ENCODE measurements at regions not wholly inside any gene's neighbourhood (a gene's known extent, or its start where the extent isn't known, plus 50 kb on each side); places are given as distances from the start of the nearest gene placed in this dataset.
A peak's percentile ranks its signal among the peaks of the same experiment; 100 is the strongest.

GRCh38 chr1:219350172-219350931 lies 176.7 kb downstream of the LYPLAL1 start:
- DNase-seq, result no peak
- ATAC-seq, result no peak
- no peaks in the 10 kb centered on the region for H3K4me1 Mint-ChIP-seq
- no peak overlapping the region for H3K4me3 Mint-ChIP-seq
- peaks cover 16 to 21% of the 10 kb centered on the region in 2 donors for H3K9me3 Mint-ChIP-seq
- H3K27ac Mint-ChIP-seq, result no peak overlapping the region
- no peaks in the 10 kb centered on the region for H3K27me3 Mint-ChIP-seq

DNA sequence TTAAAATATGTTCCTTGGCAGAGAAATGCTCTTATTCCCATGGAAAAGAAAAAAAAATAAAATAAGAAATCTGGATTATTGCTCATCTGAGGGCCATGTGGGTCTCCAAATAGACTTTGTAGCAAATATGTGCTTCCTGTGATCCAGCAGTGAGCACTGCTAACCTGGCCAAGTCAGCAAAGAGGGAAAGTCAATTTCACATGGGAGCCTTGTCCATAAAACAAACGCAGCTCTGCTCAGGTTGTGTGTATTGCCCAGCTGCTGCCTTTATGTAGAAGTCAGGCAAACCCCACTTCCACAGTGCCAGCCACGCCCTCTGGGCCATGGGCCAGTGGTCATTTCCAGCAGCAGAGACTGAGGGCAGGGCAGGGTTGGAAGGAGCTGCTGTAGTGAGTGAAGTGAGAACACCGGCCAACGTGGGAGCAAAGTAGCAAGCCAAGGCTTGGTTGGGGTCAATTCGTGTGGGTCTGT lies 174.3 kb downstream of the LYPLAL1 start:
- Mint-ChIP-seq H3K9me3 (peaks cover 25 to 41% of the 10 kb centered on the region in 2 donors), H3K27me3 (no peaks in the 10 kb centered on the region), H3K4me1 (no peaks in the 10 kb centered on the region), H3K27ac (no peak overlapping the region), H3K4me3 (no peak overlapping the region)
- no peak for DNase-seq
- no peak for ATAC-seq

GRCh38 chr1:219347376-219347775 lies 173.7 kb downstream of the LYPLAL1 start:
- Mint-ChIP-seq H3K4me1 (no peaks in the 10 kb centered on the region), H3K27me3 (no peaks in the 10 kb centered on the region), H3K27ac (no peak overlapping the region), H3K4me3 (no peak overlapping the region), H3K9me3 (peaks cover 25 to 41% of the 10 kb centered on the region in 2 donors)
- no peak for ATAC-seq
- DNase-seq, result no peak

DNA sequence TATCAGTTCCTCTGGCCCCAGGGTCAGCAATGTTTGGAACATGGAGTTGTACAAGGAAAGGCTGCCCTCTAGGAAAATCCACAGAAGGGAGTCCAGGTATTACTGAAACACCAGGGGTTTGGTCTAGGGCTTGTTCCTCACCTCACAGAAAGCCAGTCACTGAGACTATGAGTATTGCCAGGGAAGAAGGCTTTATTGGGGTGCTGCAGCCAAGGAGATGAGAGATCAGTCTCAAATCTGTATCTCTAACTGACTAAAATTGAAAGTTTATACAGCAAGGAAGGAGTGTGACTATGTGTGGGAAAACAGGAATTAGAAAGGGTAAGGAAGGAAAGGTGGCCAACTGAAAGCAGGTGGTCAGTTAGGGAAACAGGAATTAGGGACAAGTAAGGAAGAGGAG lies 172.3 kb downstream of the LYPLAL1 start:
- ATAC-seq (no peak), DNase-seq (no peak)
- peaks cover 25 to 41% of the 10 kb centered on the region in 2 donors for H3K9me3 Mint-ChIP-seq
- no peak overlapping the region for H3K27ac Mint-ChIP-seq
- no peaks in the 10 kb centered on the region for H3K27me3 Mint-ChIP-seq
- no peak overlapping the region for H3K4me3 Mint-ChIP-seq
- H3K4me1 Mint-ChIP-seq, result no peaks in the 10 kb centered on the region

GRCh38 chr1:219342836-219343235 lies 169.2 kb downstream of the LYPLAL1 start:
- DNase-seq, result no peak
- no peak overlapping the region for H3K4me3 Mint-ChIP-seq
- no peak overlapping the region for H3K27ac Mint-ChIP-seq
- peaks cover 25 to 41% of the 10 kb centered on the region in 2 donors for H3K9me3 Mint-ChIP-seq
- no peaks in the 10 kb centered on the region for H3K4me1 Mint-ChIP-seq
- H3K27me3 Mint-ChIP-seq, result no peaks in the 10 kb centered on the region
- ATAC-seq, result no peak

DNA sequence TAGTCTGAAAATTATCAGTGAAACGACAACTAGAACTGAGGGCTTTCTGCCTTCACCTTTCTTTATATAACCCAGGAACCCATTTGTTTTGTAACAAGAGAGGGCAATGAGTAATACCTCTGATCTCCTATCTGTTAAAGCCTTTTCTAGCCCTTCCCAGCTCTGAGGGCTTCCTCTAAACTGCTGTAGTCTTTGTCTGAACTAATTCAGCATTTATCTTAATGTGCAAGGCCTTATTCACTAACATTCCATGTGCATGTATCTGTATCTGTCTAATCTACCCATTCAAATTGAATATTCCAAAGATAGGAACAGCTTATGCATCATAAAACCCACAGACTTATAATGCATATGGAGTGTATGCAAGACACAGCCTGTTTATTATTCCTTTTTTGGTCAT lies 167.1 kb downstream of the LYPLAL1 start:
- no peak for ATAC-seq
- no peaks in the 10 kb centered on the region for H3K27me3 Mint-ChIP-seq
- peaks cover 10 to 24% of the 10 kb centered on the region in 2 donors for H3K9me3 Mint-ChIP-seq
- H3K4me1 Mint-ChIP-seq, result no peaks in the 10 kb centered on the region
- no peak overlapping the region for H3K4me3 Mint-ChIP-seq
- no peak overlapping the region for H3K27ac Mint-ChIP-seq
- DNase-seq, result no peak

DNA sequence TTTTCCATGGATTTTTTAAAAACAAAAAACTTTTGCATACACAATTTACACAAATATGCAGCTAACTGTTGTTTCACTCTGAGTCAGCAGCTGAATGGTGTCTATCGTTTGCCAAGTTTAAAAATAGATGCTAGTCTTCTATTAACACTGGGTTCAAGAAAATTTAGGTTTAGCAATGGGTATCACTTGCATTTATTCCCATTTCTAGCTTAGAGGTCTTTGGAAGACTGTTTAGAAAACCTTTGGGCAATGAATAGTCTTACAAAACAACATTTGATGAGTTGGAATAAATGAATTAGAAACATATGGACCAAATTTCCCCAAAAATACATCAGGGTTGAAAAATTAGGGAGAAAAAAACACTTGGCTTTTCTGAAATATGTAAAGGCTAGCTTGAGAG lies 165.8 kb downstream of the LYPLAL1 start:
- Mint-ChIP-seq H3K4me3 (no peak overlapping the region), H3K9me3 (peaks cover 5 to 11% of the 10 kb centered on the region in 2 donors), H3K27ac (no peak overlapping the region), H3K4me1 (no peaks in the 10 kb centered on the region), H3K27me3 (no peaks in the 10 kb centered on the region)
- ATAC-seq (no peak), DNase-seq (no peak)

DNA sequence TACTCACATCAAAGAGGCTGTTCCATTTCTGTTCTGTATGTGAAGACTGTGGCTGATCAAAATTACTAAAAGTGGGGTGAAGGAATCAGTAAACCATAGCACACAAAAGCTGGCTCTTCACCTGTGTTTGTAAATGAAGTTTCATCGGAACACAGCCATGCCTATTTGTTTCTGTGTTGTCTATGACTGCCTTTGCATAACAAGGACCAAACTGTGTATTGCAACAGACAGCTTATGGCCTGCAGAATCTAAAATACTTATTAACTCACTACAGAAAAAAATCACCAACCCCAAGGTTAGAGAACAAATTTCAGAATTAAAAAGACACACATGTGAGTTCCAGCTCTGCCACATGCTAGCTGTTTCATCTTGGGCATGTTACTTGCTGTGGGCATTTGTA lies 163.9 kb downstream of the LYPLAL1 start:
- no peak for DNase-seq
- H3K4me1 Mint-ChIP-seq, result no peaks in the 10 kb centered on the region
- ATAC-seq, result no peak
- no peaks in the 10 kb centered on the region for H3K27me3 Mint-ChIP-seq
- no peak overlapping the region for H3K4me3 Mint-ChIP-seq
- H3K9me3 Mint-ChIP-seq, result no peaks in the 10 kb centered on the region
- no peak overlapping the region for H3K27ac Mint-ChIP-seq

DNA sequence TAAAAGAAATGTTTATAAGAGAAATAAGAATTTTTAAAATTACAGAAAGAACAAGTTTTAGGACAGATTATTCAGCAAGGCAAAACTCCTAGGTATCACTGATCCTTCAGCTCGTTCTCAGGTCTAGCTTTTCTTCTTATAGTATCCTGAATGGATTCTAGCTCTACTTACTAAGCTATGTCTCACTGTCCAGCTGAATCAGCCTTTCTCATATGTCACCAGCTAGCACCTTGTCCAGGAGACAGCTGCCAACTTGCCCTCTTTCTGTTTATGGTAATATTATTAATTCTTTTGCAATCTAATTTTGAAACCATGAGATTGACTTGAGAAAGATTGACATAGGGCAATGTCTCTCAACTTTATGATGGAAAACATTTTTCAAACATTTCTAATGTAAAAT lies 159.9 kb downstream of the LYPLAL1 start:
- Mint-ChIP-seq H3K9me3 (no peaks in the 10 kb centered on the region), H3K4me3 (no peak overlapping the region), H3K27ac (no peak overlapping the region), H3K4me1 (no peaks in the 10 kb centered on the region), H3K27me3 (no peaks in the 10 kb centered on the region)
- no peak for DNase-seq
- ATAC-seq, result no peak

GRCh38 chr1:219331424-219331823 lies 157.7 kb downstream of the LYPLAL1 start:
- Mint-ChIP-seq H3K9me3 (peaks cover 19 to 20% of the 10 kb centered on the region in 2 donors), H3K27me3 (no peaks in the 10 kb centered on the region), H3K4me1 (no peaks in the 10 kb centered on the region), H3K4me3 (no peak overlapping the region), H3K27ac (no peak overlapping the region)
- DNase-seq (no peak), ATAC-seq (no peak)

- Mint-ChIP-seq H3K4me1 (peaks cover 2% of the 10 kb centered on the region), H3K27ac (no peak overlapping the region), H3K27me3 (no peaks in the 10 kb centered on the region), H3K9me3 (peaks cover 19 to 20% of the 10 kb centered on the region in 2 donors), H3K4me3 (no peak overlapping the region)
- no peak for ATAC-seq
- DNase-seq, result no peak
Observed at GRCh38 chr1:219330669-219331068, 157.0 kb downstream of the LYPLAL1 start.

DNA sequence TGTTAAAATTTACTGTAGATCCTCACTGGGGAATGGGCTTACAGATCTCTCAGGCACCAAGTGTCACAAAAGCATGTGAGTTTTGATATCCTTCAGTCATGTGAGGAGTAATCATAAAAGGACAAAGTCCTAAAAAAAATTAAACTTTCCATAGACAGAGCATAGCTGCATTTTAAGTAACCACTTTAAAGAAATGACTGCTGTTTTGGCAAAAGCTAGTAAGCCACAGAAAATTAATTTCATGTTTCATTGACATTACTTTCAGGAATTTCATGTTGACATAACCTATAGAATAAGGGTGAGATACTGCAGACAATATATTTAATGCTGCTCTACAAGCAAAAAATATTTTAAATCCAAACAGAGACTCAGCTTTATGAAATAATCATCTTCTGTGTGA lies 156.3 kb downstream of the LYPLAL1 start:
- Mint-ChIP-seq H3K9me3 (peaks cover 19 to 20% of the 10 kb centered on the region in 2 donors), H3K27ac (no peak overlapping the region), H3K27me3 (no peaks in the 10 kb centered on the region), H3K4me1 (peaks cover 6% of the 10 kb centered on the region), H3K4me3 (no peak overlapping the region)
- DNase-seq (no peak), ATAC-seq (no peak)

GRCh38 chr1:219329578-219329977 lies 155.9 kb downstream of the LYPLAL1 start:
- no peaks in the 10 kb centered on the region for H3K27me3 Mint-ChIP-seq
- no peak for ATAC-seq
- no peak for DNase-seq
- no peak overlapping the region for H3K4me3 Mint-ChIP-seq
- H3K27ac Mint-ChIP-seq, result no peak overlapping the region
- H3K9me3 Mint-ChIP-seq, result peaks cover 19 to 20% of the 10 kb centered on the region in 2 donors
- H3K4me1 Mint-ChIP-seq, result peaks cover 6% of the 10 kb centered on the region

- H3K27me3 Mint-ChIP-seq, result no peaks in the 10 kb centered on the region
- no peak overlapping the region for H3K27ac Mint-ChIP-seq
- no peak for ATAC-seq
- peaks cover 13% of the 10 kb centered on the region for H3K4me1 Mint-ChIP-seq
- H3K9me3 Mint-ChIP-seq, result peaks cover 19 to 20% of the 10 kb centered on the region in 2 donors
- DNase-seq, result no peak
- no peak overlapping the region for H3K4me3 Mint-ChIP-seq
Observed at GRCh38 chr1:219326843-219327242, 153.2 kb downstream of the LYPLAL1 start.

DNA sequence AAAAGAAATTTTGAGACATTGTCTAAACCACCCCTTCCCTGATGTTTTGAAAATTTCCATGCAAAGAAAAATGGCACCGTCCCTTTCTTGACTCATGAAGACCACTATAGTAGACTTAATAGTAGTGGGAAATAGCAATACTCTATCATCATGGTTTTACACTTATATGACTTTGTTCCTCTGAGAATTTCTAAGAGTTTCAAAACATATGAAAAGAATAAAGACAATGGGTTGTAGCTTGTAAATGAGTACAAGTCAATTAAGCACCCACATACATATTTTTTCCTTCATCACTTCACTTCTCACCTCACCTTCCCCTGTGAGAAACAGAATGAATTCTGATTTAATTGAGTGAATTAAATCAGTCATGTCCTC lies 151.7 kb downstream of the LYPLAL1 start:
- H3K4me3 Mint-ChIP-seq, result no peak overlapping the region
- ATAC-seq (peak; percentile 57), DNase-seq (no peak)
- peaks cover 19 to 20% of the 10 kb centered on the region in 2 donors for H3K9me3 Mint-ChIP-seq
- no peaks in the 10 kb centered on the region for H3K27me3 Mint-ChIP-seq
- H3K27ac Mint-ChIP-seq, result peak overlapping the region in 1 of 2 donors; percentile 59
- H3K4me1 Mint-ChIP-seq, result peaks cover 13% of the 10 kb centered on the region

DNA sequence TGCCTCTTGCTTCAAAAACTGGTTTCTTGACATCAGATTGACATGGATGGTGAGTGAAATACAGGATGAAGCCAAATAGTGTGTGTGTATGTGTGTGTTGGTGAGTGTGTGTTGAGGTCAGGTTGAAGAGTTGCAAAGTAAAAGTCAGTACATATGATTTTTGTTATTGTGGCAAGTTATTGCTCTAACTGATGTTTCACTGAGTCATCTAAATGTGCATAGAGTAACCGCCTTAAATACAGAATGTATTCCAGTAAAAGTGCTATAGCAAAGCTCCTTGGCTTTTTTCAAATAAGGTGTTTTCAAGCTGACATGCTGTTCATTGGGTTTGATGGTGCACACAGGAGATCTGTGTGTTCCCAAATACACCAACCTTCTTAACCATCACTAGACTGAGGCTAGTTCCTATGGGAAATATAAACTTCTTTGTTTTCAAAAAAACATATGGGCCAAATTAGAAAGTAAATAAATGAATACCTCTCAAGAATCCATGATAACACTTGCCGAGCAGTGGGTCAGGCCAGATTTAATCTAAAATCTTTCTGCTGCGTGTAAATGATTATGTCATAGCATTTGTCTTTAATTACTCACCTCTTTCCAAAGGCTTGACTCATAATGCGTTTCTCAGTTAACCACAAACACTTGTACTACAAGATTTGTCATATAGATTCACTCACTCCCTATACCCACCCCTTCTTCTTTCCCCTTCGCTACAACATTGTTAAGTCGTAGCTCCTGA lies 151.1 kb downstream of the LYPLAL1 start:
- peak; percentile 97 for ATAC-seq
- Mint-ChIP-seq H3K27ac (peak overlapping the region in 1 of 2 donors; percentile 59), H3K4me1 (peaks cover 13% of the 10 kb centered on the region), H3K27me3 (no peaks in the 10 kb centered on the region), H3K4me3 (no peak overlapping the region), H3K9me3 (peaks cover 19 to 20% of the 10 kb centered on the region in 2 donors)
- DNase-seq, result peak; percentile 3 to 19

All from stimulated activated naive CD8-positive, alpha-beta T cell treated with anti-CD3 and anti-CD28 coated beads, Interleukin-15, amount 100 ng/mL, for 72 hours (primary cell).